ENCODE measurements at regions not wholly inside any gene's neighbourhood (a gene's known extent, or its start where the extent isn't known, plus 50 kb on each side); places are given as distances from the start of the nearest gene placed in this dataset.

DNA sequence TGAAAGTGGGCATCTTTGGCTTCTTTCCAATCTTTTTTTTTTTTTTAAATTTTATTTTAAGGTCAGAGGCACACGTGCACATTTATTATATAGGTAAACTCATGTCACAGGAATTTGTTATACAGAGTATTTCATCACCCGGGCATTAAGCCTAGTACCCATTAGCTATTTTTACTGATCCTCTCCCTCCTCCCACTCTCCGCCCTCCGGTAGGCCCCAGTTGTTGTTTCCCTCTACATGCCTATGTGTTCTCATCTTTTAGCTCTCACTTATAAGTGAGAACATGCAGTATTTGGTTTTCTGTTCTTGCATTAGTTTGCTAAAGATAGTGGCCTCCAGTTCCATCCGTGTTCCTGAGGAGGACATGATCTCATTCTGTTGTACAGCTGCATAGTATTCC, 108.5 kb downstream of the CYB561 start:
- no peak for TF ChIP-seq EZH2phosphoT487 (IDR thresholded peaks at IDR 0.05; ENCODE audit: borderline replicate concordance)
- TF ChIP-seq, protein P1, sequence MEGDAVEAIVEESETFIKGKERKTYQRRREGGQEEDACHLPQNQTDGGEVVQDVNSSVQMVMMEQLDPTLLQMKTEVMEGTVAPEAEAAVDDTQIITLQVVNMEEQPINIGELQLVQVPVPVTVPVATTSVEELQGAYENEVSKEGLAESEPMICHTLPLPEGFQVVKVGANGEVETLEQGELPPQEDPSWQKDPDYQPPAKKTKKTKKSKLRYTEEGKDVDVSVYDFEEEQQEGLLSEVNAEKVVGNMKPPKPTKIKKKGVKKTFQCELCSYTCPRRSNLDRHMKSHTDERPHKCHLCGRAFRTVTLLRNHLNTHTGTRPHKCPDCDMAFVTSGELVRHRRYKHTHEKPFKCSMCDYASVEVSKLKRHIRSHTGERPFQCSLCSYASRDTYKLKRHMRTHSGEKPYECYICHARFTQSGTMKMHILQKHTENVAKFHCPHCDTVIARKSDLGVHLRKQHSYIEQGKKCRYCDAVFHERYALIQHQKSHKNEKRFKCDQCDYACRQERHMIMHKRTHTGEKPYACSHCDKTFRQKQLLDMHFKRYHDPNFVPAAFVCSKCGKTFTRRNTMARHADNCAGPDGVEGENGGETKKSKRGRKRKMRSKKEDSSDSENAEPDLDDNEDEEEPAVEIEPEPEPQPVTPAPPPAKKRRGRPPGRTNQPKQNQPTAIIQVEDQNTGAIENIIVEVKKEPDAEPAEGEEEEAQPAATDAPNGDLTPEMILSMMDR (conservative IDR thresholded peaks at IDR 0.05; ENCODE audit: low read length): no peak
- no peaks in the 10 kb centered on the region for H3F3A ChIP-seq (ENCODE audit: low read depth)
- no peaks in the 10 kb centered on the region for H3K27me3 ChIP-seq (ENCODE audit: insufficient read depth, low read length, poor library complexity, severe bottlenecking)
- H3K79me2 ChIP-seq (ENCODE audit: insufficient read depth, low read length): no peaks in the 10 kb centered on the region
- H3K4me3 ChIP-seq (ENCODE audit: low read length, poor library complexity, severe bottlenecking): no peak overlapping the region
- no peak overlapping the region for H3K9ac ChIP-seq (ENCODE audit: low read depth, low read length, poor library complexity, severe bottlenecking)
- no peaks in the 10 kb centered on the region for H3K36me3 ChIP-seq (ENCODE audit: insufficient read depth, low read length)
- H4K20me1 ChIP-seq (ENCODE audit: insufficient read depth, low read length, poor library complexity, severe bottlenecking): no peaks in the 10 kb centered on the region
- no peak overlapping the region for H2AFZ ChIP-seq (ENCODE audit: low read length)
- no peaks in the 10 kb centered on the region for H3K4me1 ChIP-seq (ENCODE audit: insufficient read depth, low read length, poor library complexity, severe bottlenecking)
- H3K9me2 ChIP-seq (replicated peaks; ENCODE audit: low read depth, low read length): no peaks in the 10 kb centered on the region; the same call in 1 of the 2 replicates
- no peaks in the 10 kb centered on the region for H3K9me3 ChIP-seq (ENCODE audit: insufficient read depth, low read depth, low read length)
- H3K4me2 ChIP-seq (ENCODE audit: low read depth, low read length, poor library complexity, severe bottlenecking): no peak overlapping the region

DNA sequence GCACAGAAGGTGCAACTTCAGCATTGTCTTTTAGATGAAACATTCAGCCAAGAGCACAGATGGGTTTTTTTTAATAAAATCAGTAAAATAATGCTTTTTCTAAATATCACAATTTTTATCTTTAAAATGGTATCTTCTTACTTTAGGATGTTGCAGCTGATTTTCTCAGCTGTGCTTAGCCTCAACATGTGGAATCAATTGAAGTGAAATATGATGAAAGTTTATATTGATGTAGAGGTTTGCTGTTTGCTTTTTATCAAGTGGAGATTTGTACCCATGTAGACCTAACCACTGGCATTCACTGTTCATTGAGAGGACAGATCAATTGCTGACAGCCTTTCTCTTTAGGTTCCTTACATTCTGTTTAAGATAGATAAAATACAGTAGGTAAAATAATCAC, 107.8 kb downstream of the CYB561 start:
- Histone ChIP-seq H3F3A (ENCODE audit: low read depth) (no peaks in the 10 kb centered on the region), H3K9ac (ENCODE audit: low read depth, low read length, poor library complexity, severe bottlenecking) (no peak overlapping the region), H3K4me3 (ENCODE audit: low read length, poor library complexity, severe bottlenecking) (no peak overlapping the region), H3K79me2 (ENCODE audit: insufficient read depth, low read length) (no peaks in the 10 kb centered on the region), H3K9me3 (ENCODE audit: insufficient read depth, low read depth, low read length) (no peaks in the 10 kb centered on the region), H3K27me3 (ENCODE audit: insufficient read depth, low read length, poor library complexity, severe bottlenecking) (no peaks in the 10 kb centered on the region), H3K4me1 (ENCODE audit: insufficient read depth, low read length, poor library complexity, severe bottlenecking) (no peaks in the 10 kb centered on the region), H4K20me1 (ENCODE audit: insufficient read depth, low read length, poor library complexity, severe bottlenecking) (no peaks in the 10 kb centered on the region), H2AFZ (ENCODE audit: low read length) (no peak overlapping the region), H3K9me2 (replicated peaks; ENCODE audit: low read depth, low read length) (no peaks in the 10 kb centered on the region; the same call in 1 of the 2 replicates), H3K4me2 (ENCODE audit: low read depth, low read length, poor library complexity, severe bottlenecking) (no peak overlapping the region), H3K36me3 (ENCODE audit: insufficient read depth, low read length) (no peaks in the 10 kb centered on the region)
- TF ChIP-seq, protein P1 (conservative IDR thresholded peaks at IDR 0.05; ENCODE audit: low read length): no peak
- TF ChIP-seq EZH2phosphoT487 (IDR thresholded peaks at IDR 0.05; ENCODE audit: borderline replicate concordance): no peak

GRCh38 chr17:63341276-63341675, 104.8 kb downstream of the CYB561 start:
- Histone ChIP-seq H3F3A (ENCODE audit: low read depth) (no peaks in the 10 kb centered on the region), H3K9me3 (ENCODE audit: insufficient read depth, low read depth, low read length) (no peaks in the 10 kb centered on the region), H3K9ac (ENCODE audit: low read depth, low read length, poor library complexity, severe bottlenecking) (no peak overlapping the region), H4K20me1 (ENCODE audit: insufficient read depth, low read length, poor library complexity, severe bottlenecking) (no peaks in the 10 kb centered on the region), H3K27me3 (ENCODE audit: insufficient read depth, low read length, poor library complexity, severe bottlenecking) (no peaks in the 10 kb centered on the region), H3K4me2 (ENCODE audit: low read depth, low read length, poor library complexity, severe bottlenecking) (no peak overlapping the region), H3K79me2 (ENCODE audit: insufficient read depth, low read length) (no peaks in the 10 kb centered on the region), H3K4me3 (ENCODE audit: low read length, poor library complexity, severe bottlenecking) (no peak overlapping the region), H3K4me1 (ENCODE audit: insufficient read depth, low read length, poor library complexity, severe bottlenecking) (no peaks in the 10 kb centered on the region), H3K9me2 (replicated peaks; ENCODE audit: low read depth, low read length) (no peaks in the 10 kb centered on the region), H2AFZ (ENCODE audit: low read length) (no peak overlapping the region), H3K36me3 (ENCODE audit: insufficient read depth, low read length) (no peaks in the 10 kb centered on the region)
- TF ChIP-seq, protein P1 (conservative IDR thresholded peaks at IDR 0.05; ENCODE audit: low read length): no peak
- TF ChIP-seq EZH2phosphoT487 (IDR thresholded peaks at IDR 0.05; ENCODE audit: borderline replicate concordance): no peak
